Mesothelial cell of epicardium (in vitro differentiated cells): ENCODE measurements at regions not wholly inside any gene's neighbourhood (a gene's known extent, or its start where the extent isn't known, plus 50 kb on each side); places are given as distances from the start of the nearest gene placed in this dataset.

ENCODE experiments used
- DNase-seq, 2 experiments: peaks; one replicate each; pipeline ENCODE4 v3.0.0; 2021; ENCODE audit warnings: low spot score in 2 of 2; ENCODE audit not compliant: unreplicated experiment in 2 of 2
- H3K27ac Mint-ChIP-seq: 2 replicates; pipeline ENCODE4 v1.8.0; 2021; ENCODE audit warnings: mixed read lengths
- H3K27me3 Mint-ChIP-seq: 2 replicates; pipeline ENCODE4 v1.8.0; 2021; ENCODE audit warnings: low read depth, mixed read lengths
- H3K36me3 Mint-ChIP-seq: 2 replicates; pipeline ENCODE4 v1.8.0; 2021; ENCODE audit warnings: mixed read lengths
- H3K4me1 Mint-ChIP-seq: 2 replicates; pipeline ENCODE4 v1.8.0; 2021; ENCODE audit warnings: mixed read lengths
- H3K4me3 Mint-ChIP-seq: 2 replicates; pipeline ENCODE4 v1.8.0; 2021; ENCODE audit warnings: mild to moderate bottlenecking, moderate library complexity, mixed read lengths
- H3K9me3 Mint-ChIP-seq: 2 replicates; pipeline ENCODE4 v1.8.0; 2021; ENCODE audit warnings: mixed read lengths
- CTCF ChIP-seq: fragments of 200-600 bp; sonication (generic); IDR thresholded peaks from one replicate; pipeline ENCODE4 v1.5.0; 2021; ENCODE audit warnings: antibody characterized with exemption; ENCODE audit not compliant: unreplicated experiment

- no peak for TF ChIP-seq CTCF
- Mint-ChIP-seq H3K4me3 (no peak overlapping the region), H3K36me3 (peaks cover 2% of the 10 kb centered on the region), H3K27ac (no peak overlapping the region), H3K27me3 (no peaks in the 10 kb centered on the region), H3K4me1 (peaks cover 38% of the 10 kb centered on the region), H3K9me3 (peaks cover 15% of the 10 kb centered on the region)
- no peak for DNase-seq
Observed at GRCh38 chr3:1531981-1532380, 439.2 kb downstream of the CNTN6 start.

GRCh38 chr3:1532935-1533606, 440.2 kb downstream of the CNTN6 start:
- no peak for TF ChIP-seq CTCF
- no peak for DNase-seq
- Mint-ChIP-seq H3K36me3 (peaks cover 4% of the 10 kb centered on the region), H3K27me3 (no peaks in the 10 kb centered on the region), H3K9me3 (peaks cover 19% of the 10 kb centered on the region), H3K4me1 (peaks cover 33% of the 10 kb centered on the region), H3K4me3 (no peak overlapping the region), H3K27ac (no peak overlapping the region)

- H3K4me3 Mint-ChIP-seq: no peak overlapping the region
- peak overlapping the region; percentile 10 for H3K27ac Mint-ChIP-seq
- no peak for DNase-seq
- H3K9me3 Mint-ChIP-seq: peaks cover 26% of the 10 kb centered on the region
- H3K27me3 Mint-ChIP-seq: no peaks in the 10 kb centered on the region
- H3K36me3 Mint-ChIP-seq: peaks cover 4% of the 10 kb centered on the region
- H3K4me1 Mint-ChIP-seq: peaks cover 31% of the 10 kb centered on the region
- no peak for TF ChIP-seq CTCF
Observed at GRCh38 chr3:1533763-1534162, 440.9 kb downstream of the CNTN6 start.

- Mint-ChIP-seq H3K27ac (no peak overlapping the region), H3K36me3 (peaks cover 4% of the 10 kb centered on the region), H3K4me3 (no peak overlapping the region), H3K27me3 (no peaks in the 10 kb centered on the region), H3K9me3 (peaks cover 30% of the 10 kb centered on the region), H3K4me1 (peaks cover 26% of the 10 kb centered on the region)
- no peak for DNase-seq
- no peak for TF ChIP-seq CTCF
Observed at GRCh38 chr3:1534252-1534651, 441.4 kb downstream of the CNTN6 start.

- Mint-ChIP-seq H3K4me3 (no peak overlapping the region), H3K4me1 (peaks cover 18% of the 10 kb centered on the region), H3K27ac (no peak overlapping the region), H3K9me3 (peaks cover 30% of the 10 kb centered on the region), H3K27me3 (no peaks in the 10 kb centered on the region), H3K36me3 (peaks cover 4% of the 10 kb centered on the region)
- no peak for TF ChIP-seq CTCF
- no peak for DNase-seq
Observed at GRCh38 chr3:1535361-1535760, 442.5 kb downstream of the CNTN6 start.

- no peak overlapping the region for H3K27ac Mint-ChIP-seq
- no peak for DNase-seq
- no peaks in the 10 kb centered on the region for H3K27me3 Mint-ChIP-seq
- peaks cover 14% of the 10 kb centered on the region for H3K4me1 Mint-ChIP-seq
- H3K36me3 Mint-ChIP-seq: peaks cover 4% of the 10 kb centered on the region
- TF ChIP-seq CTCF: no peak
- no peak overlapping the region for H3K4me3 Mint-ChIP-seq
- H3K9me3 Mint-ChIP-seq: peaks cover 22% of the 10 kb centered on the region
Observed at GRCh38 chr3:1540686-1541085, 447.9 kb downstream of the CNTN6 start.
